Aorta (tissue), 5 donors: ENCODE measurements at regions not wholly inside any gene's neighbourhood (a gene's known extent, or its start where the extent isn't known, plus 50 kb on each side); places are given as distances from the start of the nearest gene placed in this dataset.

ENCODE experiments used
- ATAC-seq: fragments of 200-7000 bp; cut with Tn5 transposase; one replicate; pipeline ENCODE4 v1.9.1; 2022; ENCODE audit warnings: moderate library complexity; ENCODE audit not compliant: low FRiP score
- DNase-seq, 2 donors: peaks; one replicate each; pipeline ENCODE4 v3.0.0-alpha.2; 2020
- H3K27ac ChIP-seq, 2 donors: one replicate each; pipeline ENCODE4 v1.5.1; 2013; ENCODE audit warnings: low read length in 2 of 2, mild to moderate bottlenecking in 2 of 2, moderate library complexity in 2 of 2, control low read depth in 1 of 2, inconsistent platforms in 1 of 2, low read depth in 1 of 2
- H3K27me3 ChIP-seq, 2 donors: one replicate each; pipeline ENCODE4 v1.6.1; 2013; ENCODE audit warnings: control low read depth in 1 of 2, low read length in 1 of 2, mild to moderate bottlenecking in 1 of 2, moderate library complexity in 1 of 2; ENCODE audit not compliant: insufficient read depth in 2 of 2, control insufficient read depth in 1 of 2
- H3K36me3 ChIP-seq, 2 donors: one replicate each; pipeline ENCODE4 v1.6.1; 2013; ENCODE audit warnings: control low read depth in 1 of 2, low read length in 1 of 2, mild to moderate bottlenecking in 1 of 2; ENCODE audit not compliant: insufficient read depth in 2 of 2, control insufficient read depth in 1 of 2
- H3K4me1 ChIP-seq, 2 donors: one replicate each; pipeline ENCODE4 v1.6.1; 2013; ENCODE audit warnings: low read length in 2 of 2, control low read depth in 1 of 2, mild to moderate bottlenecking in 1 of 2, moderate library complexity in 1 of 2; ENCODE audit not compliant: insufficient read depth in 2 of 2, control insufficient read depth in 1 of 2
- H3K4me3 ChIP-seq, 2 donors: one replicate each; pipeline ENCODE4 v1.5.1; 2013; ENCODE audit warnings: low read length in 2 of 2, control low read depth in 1 of 2, mild to moderate bottlenecking in 1 of 2
- H3K9me3 ChIP-seq: one replicate; pipeline ENCODE4 v1.6.1; 2013; ENCODE audit warnings: mild to moderate bottlenecking, low read length; ENCODE audit not compliant: control insufficient read depth
- WGBS, 2 donors: extraction: QIAGEN DNeasy Blood & Tissue Kit; methylation state at CpG; one replicate each; pipeline ENCODE4 v1.1.7; 2013; 5-methylcytosine and 5-hydroxymethylcytosine counted together
- intact Hi-C, 2 donors: fragments of 100-400 bp; cut with DNase I; formaldehyde crosslinking; loops; one replicate each; pipeline versions ENCODE4 v1.14.2 to v1.15.0; 2022
- donor health status: healthy with polysubstance abuse.
- donor health status: Bipolar disorder and iron deficiency.
- donor health status: DM: no; HTN: no; CAD: no.
- donor health status: DM: no; HTN: no; CAD: no.
- donor health status: DM: yes; HTN: yes; CAD: no.

- intact Hi-C loops: loop anchor here in 1 of 2 donors (10.0 kb wide), 1 partner anchor 58 kb away; no protein-coding TSS in a partner anchor
- Histone ChIP-seq H3K27ac (no peak overlapping the region), H3K27me3 (no peaks in the 10 kb centered on the region), H3K9me3 (peaks cover 17% of the 10 kb centered on the region), H3K4me1 (no peaks in the 10 kb centered on the region), H3K4me3 (no peak overlapping the region), H3K36me3 (no peaks in the 10 kb centered on the region)
- DNase-seq: no peak
- 87 to 90% methylated on average over 7 of the region's 7 CpGs for WGBS, 2 donors
- ATAC-seq: no peak
These were observed 97.3 kb upstream of the C2CD4B start for GRCh38 chr15:62262305-62262941.

- Histone ChIP-seq H3K27me3 (no peaks in the 10 kb centered on the region), H3K4me1 (no peaks in the 10 kb centered on the region), H3K9me3 (peaks cover 19% of the 10 kb centered on the region), H3K27ac (no peak overlapping the region), H3K4me3 (no peak overlapping the region), H3K36me3 (no peaks in the 10 kb centered on the region)
- intact Hi-C loops: loop anchor here in 1 of 2 donors (10.0 kb wide), 1 partner anchor 59 kb away; no protein-coding TSS in a partner anchor
- ATAC-seq (no peak), DNase-seq (no peak)
These were observed 99.1 kb upstream of the C2CD4B start for GRCh38 chr15:62264196-62264595.

GRCh38 chr15:62269504-62269903 is 104.4 kb upstream of the C2CD4B start:
- ATAC-seq: no peak
- DNase-seq: no peak
- Histone ChIP-seq H3K4me3 (no peak overlapping the region), H3K27me3 (no peaks in the 10 kb centered on the region), H3K36me3 (no peaks in the 10 kb centered on the region), H3K9me3 (peaks cover 15% of the 10 kb centered on the region), H3K27ac (no peak overlapping the region), H3K4me1 (no peaks in the 10 kb centered on the region)
- 89 to 98% methylated on average over 5 of the region's 5 CpGs for WGBS, 2 donors
- intact Hi-C loops: loop anchor here in 1 of 2 donors (10.0 kb wide), 1 partner anchor 65 kb away; no protein-coding TSS in a partner anchor

- Histone ChIP-seq H3K9me3 (peaks cover 15% of the 10 kb centered on the region), H3K36me3 (no peaks in the 10 kb centered on the region), H3K27ac (no peak overlapping the region), H3K4me1 (no peaks in the 10 kb centered on the region), H3K4me3 (no peak overlapping the region), H3K27me3 (no peaks in the 10 kb centered on the region)
- DNase-seq: no peak
- WGBS, 2 donors: 81 to 88% methylated on average over 9 to 10 of the region's 10 CpGs
- ATAC-seq: no peak
- intact Hi-C loops: no loop called here
These were observed 105.3 kb upstream of the C2CD4B start for GRCh38 chr15:62270216-62270921.

- intact Hi-C loops: no loop called here
- Histone ChIP-seq H3K9me3 (peaks cover 15% of the 10 kb centered on the region), H3K4me3 (no peak overlapping the region), H3K27me3 (no peaks in the 10 kb centered on the region), H3K4me1 (no peaks in the 10 kb centered on the region), H3K36me3 (no peaks in the 10 kb centered on the region), H3K27ac (no peak overlapping the region)
- WGBS, 2 donors: 82 to 97% methylated on average over 1 of the region's 1 CpG
- no peak for ATAC-seq
- no peak for DNase-seq
These were observed 107.2 kb upstream of the C2CD4B start for GRCh38 chr15:62272290-62272689.

- H3K4me3 ChIP-seq: no peak overlapping the region
- DNase-seq (no peak), ATAC-seq (no peak)
- WGBS, 2 donors: 79 to 87% methylated on average over 7 of the region's 7 CpGs
- H3K9me3 ChIP-seq: no peaks in the 10 kb centered on the region
- no peaks in the 10 kb centered on the region for H3K27me3 ChIP-seq
- H3K4me1 ChIP-seq: no peaks in the 10 kb centered on the region
- intact Hi-C loops: no loop called here
- H3K36me3 ChIP-seq: no peaks in the 10 kb centered on the region
- H3K27ac ChIP-seq: no peak overlapping the region
These were observed 110.7 kb upstream of the C2CD4B start for GRCh38 chr15:62275831-62276230.

GRCh38 chr15:62277816-62278394 is 112.8 kb upstream of the C2CD4B start:
- no peaks in the 10 kb centered on the region for H3K9me3 ChIP-seq
- intact Hi-C loops: no loop called here
- DNase-seq (no peak), ATAC-seq (no peak)
- no peak overlapping the region for H3K4me3 ChIP-seq
- H3K27ac ChIP-seq: no peak overlapping the region
- no peaks in the 10 kb centered on the region for H3K36me3 ChIP-seq
- WGBS, 2 donors: 30 to 40% methylated on average over 2 of the region's 2 CpGs
- H3K27me3 ChIP-seq: no peaks in the 10 kb centered on the region
- no peaks in the 10 kb centered on the region for H3K4me1 ChIP-seq

- intact Hi-C loops: no loop called here
- WGBS, 2 donors: 75 to 77% methylated on average over 4 of the region's 4 CpGs
- H3K4me1 ChIP-seq: no peaks in the 10 kb centered on the region
- H3K27ac ChIP-seq: no peak overlapping the region
- no peaks in the 10 kb centered on the region for H3K9me3 ChIP-seq
- no peaks in the 10 kb centered on the region for H3K36me3 ChIP-seq
- no peak for ATAC-seq
- no peak overlapping the region for H3K4me3 ChIP-seq
- DNase-seq: no peak
- H3K27me3 ChIP-seq: no peaks in the 10 kb centered on the region
These were observed 113.4 kb upstream of the C2CD4B start for GRCh38 chr15:62278534-62278933.

- DNase-seq (no peak), ATAC-seq (no peak)
- H3K27me3 ChIP-seq: no peaks in the 10 kb centered on the region
- H3K36me3 ChIP-seq: no peaks in the 10 kb centered on the region
- H3K4me3 ChIP-seq: no peak overlapping the region
- intact Hi-C loops: no loop called here
- WGBS, 2 donors: 85 to 86% methylated on average over 5 of the region's 5 CpGs
- H3K4me1 ChIP-seq: no peaks in the 10 kb centered on the region
- no peak overlapping the region for H3K27ac ChIP-seq
- H3K9me3 ChIP-seq: no peaks in the 10 kb centered on the region
These were observed 114.0 kb upstream of the C2CD4B start for GRCh38 chr15:62279041-62279440.
